A549 (cell line): ENCODE measurements at regions not wholly inside any gene's neighbourhood (a gene's known extent, or its start where the extent isn't known, plus 50 kb on each side); places are given as distances from the start of the nearest gene placed in this dataset.

Experiments
- ATAC-seq, 2 experiments: fragments of 200-7000 bp in 1 of 2; fragments of >200 bp in 1 of 2; cut with Nextera tagmentation in 1 of 2; cut with Tn5 transposase in 1 of 2; 3 replicates each; pipeline versions ENCODE4 v1.8.0 to v1.9.1; 2018 to 2020; ENCODE audit warnings: mild to moderate bottlenecking in 1 of 2, moderate library complexity in 1 of 2
- CTCF ChIA-PET: fragments of 300-600 bp; sonication (Branson Sonifier 250); formaldehyde crosslinking; extraction: SDS; loops from one replicate; lab custom pipeline; 2021; ENCODE audit warnings: antibody characterized with exemption, inconsistent platforms; lab: Yijun Ruan, JAX
- POLR2A ChIA-PET: fragments of 350-600 bp; formaldehyde crosslinking; extraction: SDS; loops from one replicate; lab custom pipeline; 2021; ENCODE audit warnings: antibody characterized with exemption, inconsistent platforms; lab: Yijun Ruan, JAX
- DNase-seq, 2 experiments: peaks; one replicate each; pipeline versions ENCODE4 v3.0.0 to v3.0.0-alpha.2; 2011 to 2016; ENCODE audit warnings: low read depth in 1 of 2, low spot score in 1 of 2
- FAIRE-seq: peaks from 2 replicates; lab custom pipeline; 2011; peaks lifted over from hg19 to GRCh38; lab: Jason Lieb, UNC
- H3K27ac ChIP-seq, 2 experiments: fragments of >200 bp; sonication (Bioruptor Twin); formaldehyde crosslinking; 3 replicates each; pipeline ENCODE4 v1.5.1; 2016 to 2017
- H3K4me1 ChIP-seq: fragments of >200 bp; sonication (Bioruptor Twin); formaldehyde crosslinking; 3 replicates; pipeline ENCODE4 v1.6.1; 2016
- H3K4me2 ChIP-seq: fragments of >200 bp; sonication (Bioruptor Twin); formaldehyde crosslinking; 3 replicates; pipeline ENCODE4 v1.6.1; 2016
- H3K4me3 ChIP-seq: fragments of >200 bp; sonication (Bioruptor Twin); formaldehyde crosslinking; 3 replicates; pipeline ENCODE4 v1.5.1; 2016
- H3K9me3 ChIP-seq: fragments of >200 bp; sonication (Bioruptor Twin); formaldehyde crosslinking; 3 replicates; pipeline ENCODE4 v1.6.1; 2016
- CBX8 ChIP-seq: fragments of 200-600 bp; sonication (generic); IDR thresholded peaks from 2 replicates; pipeline ENCODE4 v1.6.1; 2016
- EHMT2 ChIP-seq: fragments of 200-600 bp; sonication (generic); IDR thresholded peaks from 2 replicates; pipeline ENCODE4 v1.6.1; 2016; ENCODE audit warnings: antibody characterized with exemption, low read depth, mild to moderate bottlenecking, moderate library complexity
- ELK1 ChIP-seq: fragments of 150-350 bp; IDR thresholded peaks from 2 replicates; pipeline ENCODE4 v1.6.1; 2014; ENCODE audit warnings: low read depth, mild to moderate bottlenecking, low read length
- EP300 ChIP-seq, 2 experiments: fragments of >200 bp; sonication (Bioruptor Twin); formaldehyde crosslinking; IDR thresholded peaks; 2 replicates in 1 of 2; 3 replicates in 1 of 2; pipeline ENCODE4 v1.6.1; 2016 to 2017
- ESRRA ChIP-seq: fragments of 150-350 bp; IDR thresholded peaks from 2 replicates; pipeline ENCODE4 v1.6.1; 2014; ENCODE audit warnings: mild to moderate bottlenecking, low read length, borderline replicate concordance
- FOSB ChIP-seq: fragments of 250-450 bp; sonication (Bioruptor Pico); IDR thresholded peaks from 2 replicates; pipeline ENCODE4 v1.5.0; 2020; ENCODE audit warnings: mild to moderate bottlenecking, moderate library complexity
- FOXS1 ChIP-seq: fragments of 250-450 bp; sonication (Bioruptor Pico); IDR thresholded peaks from 2 replicates; pipeline ENCODE4 v1.5.0; 2020; ENCODE audit warnings: mild to moderate bottlenecking, moderate library complexity
- HMGXB4 ChIP-seq: fragments of 250-450 bp; sonication (Bioruptor Pico); IDR thresholded peaks from 2 replicates; pipeline ENCODE4 v1.5.0; 2021; ENCODE audit warnings: mild to moderate bottlenecking, moderate library complexity, borderline replicate concordance
- JUNB ChIP-seq: fragments of >200 bp; sonication (Bioruptor Twin); formaldehyde crosslinking; IDR thresholded peaks from 2 replicates; pipeline ENCODE4 v1.6.1; 2016
- KDM1A ChIP-seq: fragments of 200-600 bp; sonication (generic); IDR thresholded peaks from 2 replicates; pipeline ENCODE4 v1.6.1; 2016; ENCODE audit warnings: low read depth, mild to moderate bottlenecking
- KDM5A ChIP-seq: fragments of 200-600 bp; sonication (generic); IDR thresholded peaks from 2 replicates; pipeline ENCODE4 v1.6.1; 2016; ENCODE audit warnings: antibody characterized with exemption, mild to moderate bottlenecking
- NFE2L2 ChIP-seq: fragments of 150-350 bp; conservative IDR thresholded peaks from 2 replicates; pipeline ENCODE4 v1.6.1; 2014; ENCODE audit warnings: low read length
- NPAS2 ChIP-seq: fragments of 250-450 bp; sonication (Bioruptor Pico); IDR thresholded peaks from 2 replicates; pipeline ENCODE4 v1.8.0; 2022; ENCODE audit warnings: mild to moderate bottlenecking, moderate library complexity, borderline replicate concordance
- PHF8 ChIP-seq: fragments of 200-600 bp; sonication (generic); IDR thresholded peaks from 2 replicates; pipeline ENCODE4 v1.6.1; 2016; ENCODE audit warnings: low read depth, mild to moderate bottlenecking, antibody characterized with exemption, moderate library complexity, borderline replicate concordance
- POLR2A ChIP-seq: IDR thresholded peaks from 2 replicates; pipeline ENCODE4 v1.6.1; 2012; ENCODE audit warnings: mild to moderate bottlenecking, low read length
- RCOR1 ChIP-seq: fragments of 150-350 bp; IDR thresholded peaks from 2 replicates; pipeline ENCODE4 v1.6.1; 2014; ENCODE audit warnings: antibody characterized with exemption, low read length, low read depth
- TFCP2L1 ChIP-seq: fragments of 250-450 bp; sonication (Bioruptor Pico); IDR thresholded peaks from 2 replicates; pipeline ENCODE4 v1.5.0; 2021; ENCODE audit warnings: mild to moderate bottlenecking
- ZSCAN20 ChIP-seq: fragments of 250-450 bp; sonication (Bioruptor Pico); IDR thresholded peaks from 2 replicates; pipeline ENCODE4 v1.8.0; 2022; ENCODE audit warnings: mild to moderate bottlenecking, moderate library complexity
- WGBS: methylation state at CpG from one replicate; pipeline ENCODE4 v1.1.6; 2017; ENCODE audit errors: missing lambda C conversion rate; 5-methylcytosine and 5-hydroxymethylcytosine counted together
- TF ChIP-seq, protein P1 (sequence below): IDR thresholded peaks from 2 replicates; pipeline ENCODE4 v1.6.1; 2012
- TF ChIP-seq, protein P2 (sequence below): fragments of >200 bp; sonication (Bioruptor Twin); formaldehyde crosslinking; IDR thresholded peaks from 3 replicates; pipeline ENCODE4 v1.5.1; 2016

DNA sequence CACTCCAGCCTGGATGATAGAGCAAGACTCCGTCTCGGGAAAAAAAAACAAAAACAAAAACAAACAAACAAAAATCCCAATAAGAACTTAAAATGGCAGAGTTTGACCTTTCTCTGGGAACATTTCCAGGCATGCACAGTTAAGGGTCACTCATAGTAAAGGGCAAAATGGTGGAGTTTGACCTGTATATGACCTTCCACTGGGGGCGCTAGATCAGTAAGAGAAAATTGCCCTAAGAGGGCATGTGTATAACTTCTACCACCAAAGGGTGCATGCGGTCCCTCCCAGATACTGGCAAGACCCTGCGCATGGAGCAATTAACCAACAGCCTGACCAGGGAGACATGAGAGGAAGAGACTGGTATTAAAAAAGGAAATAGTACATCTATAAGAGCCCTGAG is 177.2 kb downstream of the MOSPD2 start:
- no peaks in the 10 kb centered on the region for H3K4me1 ChIP-seq
- peak in 1 of 2 experiments; percentile 16 for DNase-seq
- peak in 1 of 2 experiments; percentile 49; a peak in 1 of 6 replicates for ATAC-seq
- ChIA-PET CTCF (no interaction called here), POLR2A (no interaction called here)
- no peaks in the 10 kb centered on the region for H3K9me3 ChIP-seq
- H3K4me3 ChIP-seq = no peak overlapping the region
- FAIRE-seq = peak; percentile 59
- no peak overlapping the region for H3K4me2 ChIP-seq
- WGBS = 53% methylated on average over 5 of the region's 5 CpGs
- TF ChIP-seq PHF8 = no peak
- TF ChIP-seq EP300 (IDR thresholded peaks at IDR 0.05) = no peak
- no peak for TF ChIP-seq FOXS1 (CRISPR knock-in tag)
- no peak for TF ChIP-seq RCOR1
- TF ChIP-seq NFE2L2 = no peak
- H3K27ac ChIP-seq = no peak overlapping the region

GRCh38 chrX:15043538-15043937 is 170.3 kb downstream of the MOSPD2 start:
- WGBS = 25% methylated on average over 2 of the region's 2 CpGs
- Histone ChIP-seq H3K4me2 (no peak overlapping the region), H3K9me3 (no peaks in the 10 kb centered on the region), H3K4me1 (no peaks in the 10 kb centered on the region), H3K4me3 (no peak overlapping the region), H3K27ac (no peak overlapping the region)
- ATAC-seq (no peak), DNase-seq (no peak), FAIRE-seq (no peak)
- POLR2A ChIA-PET = no interaction called here
- TF ChIP-seq RCOR1 (no peak), KDM5A (no peak), NPAS2 (no peak), JUNB (no peak), KDM1A (no peak), FOSB (CRISPR knock-in tag) (no peak), ZSCAN20 (CRISPR knock-in tag) (no peak), TFCP2L1 (no peak), EHMT2 (no peak), ELK1 (no peak), CBX8 (no peak), NFE2L2 (no peak), POLR2A (no peak)
- TF ChIP-seq, protein P1, sequence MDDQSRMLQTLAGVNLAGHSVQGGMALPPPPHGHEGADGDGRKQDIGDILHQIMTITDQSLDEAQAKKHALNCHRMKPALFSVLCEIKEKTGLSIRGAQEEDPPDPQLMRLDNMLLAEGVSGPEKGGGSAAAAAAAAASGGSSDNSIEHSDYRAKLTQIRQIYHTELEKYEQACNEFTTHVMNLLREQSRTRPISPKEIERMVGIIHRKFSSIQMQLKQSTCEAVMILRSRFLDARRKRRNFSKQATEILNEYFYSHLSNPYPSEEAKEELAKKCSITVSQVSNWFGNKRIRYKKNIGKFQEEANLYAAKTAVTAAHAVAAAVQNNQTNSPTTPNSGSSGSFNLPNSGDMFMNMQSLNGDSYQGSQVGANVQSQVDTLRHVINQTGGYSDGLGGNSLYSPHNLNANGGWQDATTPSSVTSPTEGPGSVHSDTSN = no peak
- CTCF ChIA-PET = no interaction called here

DNA sequence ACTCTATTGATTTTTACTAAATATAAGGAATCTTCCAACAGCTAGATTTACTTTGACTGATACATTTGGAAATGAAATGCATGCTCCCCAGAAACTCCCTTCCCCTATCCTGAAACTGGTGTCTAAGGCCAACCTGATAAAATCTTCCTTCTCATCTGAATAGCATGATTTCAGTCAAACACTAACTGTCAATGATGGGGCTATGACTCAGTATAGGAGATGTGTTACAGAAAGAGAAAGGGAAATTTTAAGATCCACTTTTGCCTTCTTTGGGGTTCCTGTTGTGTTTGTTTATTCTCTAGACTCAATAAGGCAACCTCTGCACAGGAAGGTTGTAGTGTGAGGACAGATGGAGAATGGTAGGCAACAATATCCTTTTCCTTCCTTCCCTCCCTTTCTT is 160.7 kb downstream of the MOSPD2 start:
- Histone ChIP-seq H3K4me1 (no peaks in the 10 kb centered on the region), H3K9me3 (no peaks in the 10 kb centered on the region), H3K4me2 (no peak overlapping the region), H3K4me3 (no peak overlapping the region), H3K27ac (no peak overlapping the region)
- ChIA-PET CTCF (no interaction called here), POLR2A (no interaction called here)
- FAIRE-seq (peak; percentile 93), DNase-seq (no peak), ATAC-seq (no peak)
- TF ChIP-seq, protein P2, sequence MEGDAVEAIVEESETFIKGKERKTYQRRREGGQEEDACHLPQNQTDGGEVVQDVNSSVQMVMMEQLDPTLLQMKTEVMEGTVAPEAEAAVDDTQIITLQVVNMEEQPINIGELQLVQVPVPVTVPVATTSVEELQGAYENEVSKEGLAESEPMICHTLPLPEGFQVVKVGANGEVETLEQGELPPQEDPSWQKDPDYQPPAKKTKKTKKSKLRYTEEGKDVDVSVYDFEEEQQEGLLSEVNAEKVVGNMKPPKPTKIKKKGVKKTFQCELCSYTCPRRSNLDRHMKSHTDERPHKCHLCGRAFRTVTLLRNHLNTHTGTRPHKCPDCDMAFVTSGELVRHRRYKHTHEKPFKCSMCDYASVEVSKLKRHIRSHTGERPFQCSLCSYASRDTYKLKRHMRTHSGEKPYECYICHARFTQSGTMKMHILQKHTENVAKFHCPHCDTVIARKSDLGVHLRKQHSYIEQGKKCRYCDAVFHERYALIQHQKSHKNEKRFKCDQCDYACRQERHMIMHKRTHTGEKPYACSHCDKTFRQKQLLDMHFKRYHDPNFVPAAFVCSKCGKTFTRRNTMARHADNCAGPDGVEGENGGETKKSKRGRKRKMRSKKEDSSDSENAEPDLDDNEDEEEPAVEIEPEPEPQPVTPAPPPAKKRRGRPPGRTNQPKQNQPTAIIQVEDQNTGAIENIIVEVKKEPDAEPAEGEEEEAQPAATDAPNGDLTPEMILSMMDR = no peak
- TF ChIP-seq JUNB (no peak), ESRRA (no peak), HMGXB4 (no peak)
